ENCODE measurements at regions not wholly inside any gene's neighbourhood (a gene's known extent, or its start where the extent isn't known, plus 50 kb on each side); places are given as distances from the start of the nearest gene placed in this dataset.

DNA sequence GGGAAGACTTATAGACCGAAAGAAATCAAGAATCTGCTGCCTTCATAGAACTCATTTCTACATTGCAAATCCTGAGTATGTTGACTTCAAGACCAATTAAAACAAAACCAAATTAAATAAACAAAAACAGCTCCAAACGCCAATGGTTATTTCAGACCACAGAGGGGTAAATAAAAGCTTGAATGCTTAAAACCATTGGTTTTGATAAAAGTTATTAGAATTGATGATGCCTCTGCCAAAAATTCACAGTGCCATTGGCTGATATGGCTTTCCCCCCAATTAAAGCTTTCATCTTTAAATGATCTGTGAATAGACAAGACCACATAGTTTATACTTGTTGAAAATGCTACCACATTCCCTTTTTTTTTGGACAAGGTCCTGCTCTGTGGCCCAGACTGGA is 188.5 kb downstream of the NFKBIZ start:
- intact Hi-C loops (cut with micrococcal nuclease; ENCODE audit: unreplicated experiment) (no loop called here), in situ Hi-C loops (cut with HindIII; ENCODE audit: extremely low pct_ligation_motif_present, low pct_unique_long_range_greater_than_20kb) (no loop called here)
- no peak for FAIRE-seq
- no peaks in the 10 kb centered on the region for H4K20me1 ChIP-seq (ENCODE audit: insufficient read depth, low read length)
- no peak for DNase-seq (ENCODE audit: low spot score)
- no peak overlapping the region for H3K27ac ChIP-seq (ENCODE audit: extremely low read length, insufficient read depth, low read length)
- H3K36me3 ChIP-seq (replicated peaks in 1 of 2; ENCODE audit: control insufficient read depth in 1 of 2, insufficient read depth in 2 of 2, low read length in 2 of 2): no peaks in the 10 kb centered on the region
- no peak for ATAC-seq
- WGBS (ENCODE audit: low lambda C conversion rate): 35% methylated on average over 2 of the region's 2 CpGs
- H3K79me2 ChIP-seq (ENCODE audit: insufficient read depth, low read length): no peaks in the 10 kb centered on the region
- H3K4me1 ChIP-seq (ENCODE audit: insufficient read depth, low read length): no peaks in the 10 kb centered on the region
- ChIA-PET POLR2A (no interaction called here), CTCF (ENCODE audit: low intra/inter-chr PET ratio, low total read pairs) (no interaction called here)
- no TSS peak for BruUV-seq (replicated peaks)
- no peak overlapping the region for H3K4me3 ChIP-seq (replicated peaks in 1 of 3; ENCODE audit: insufficient read depth in 1 of 3, low read depth in 2 of 3, low read length in 3 of 3)
- no peak overlapping the region for H3K4me2 ChIP-seq (ENCODE audit: low read depth, low read length)
- H3K9me3 ChIP-seq (ENCODE audit: low read length): no peaks in the 10 kb centered on the region
- H2AFZ ChIP-seq (ENCODE audit: low read length): no peak overlapping the region
- H3K9ac ChIP-seq (ENCODE audit: insufficient read depth, low read depth, low read length): no peak overlapping the region
- TF ChIP-seq PAX8 (CRISPR knock-in tag; IDR thresholded peaks at IDR 0.05; ENCODE audit: borderline replicate concordance): no peak
- TF ChIP-seq HMG20B (CRISPR knock-in tag; conservative IDR thresholded peaks at IDR 0.05): no peak
- no peak for TF ChIP-seq GZF1 (CRISPR knock-in tag; IDR thresholded peaks at IDR 0.05)
- TF ChIP-seq, protein P1, sequence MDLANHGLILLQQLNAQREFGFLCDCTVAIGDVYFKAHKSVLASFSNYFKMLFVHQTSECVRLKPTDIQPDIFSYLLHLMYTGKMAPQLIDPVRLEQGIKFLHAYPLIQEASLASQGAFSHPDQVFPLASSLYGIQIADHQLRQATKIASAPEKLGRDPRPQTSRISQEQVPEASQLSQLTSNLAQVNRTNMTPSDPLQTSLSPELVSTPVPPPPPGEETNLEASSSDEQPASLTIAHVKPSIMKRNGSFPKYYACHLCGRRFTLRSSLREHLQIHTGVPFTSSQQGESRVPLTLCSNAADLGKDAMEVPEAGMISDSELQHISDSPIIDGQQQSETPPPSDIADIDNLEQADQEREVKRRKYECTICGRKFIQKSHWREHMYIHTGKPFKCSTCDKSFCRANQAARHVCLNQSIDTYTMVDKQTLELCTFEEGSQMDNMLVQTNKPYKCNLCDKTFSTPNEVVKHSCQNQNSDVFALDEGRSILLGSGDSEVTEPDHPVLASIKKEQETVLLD (CRISPR knock-in tag; IDR thresholded peaks at IDR 0.05; ENCODE audit: low read depth): no peak
- no peak for TF ChIP-seq AKNA (CRISPR knock-in tag; IDR thresholded peaks at IDR 0.05; ENCODE audit: borderline replicate concordance)
- TF ChIP-seq ZNF431 (CRISPR knock-in tag; IDR thresholded peaks at IDR 0.05; ENCODE audit: borderline replicate concordance, low read depth): no peak
- no peak for TF ChIP-seq U2AF2 (IDR thresholded peaks at IDR 0.05; ENCODE audit: low read depth, low read length)
- no peak for TF ChIP-seq GTF3A (CRISPR knock-in tag; conservative IDR thresholded peaks at IDR 0.05)
- TF ChIP-seq ZC3H13 (CRISPR knock-in tag; IDR thresholded peaks at IDR 0.05): no peak
- TF ChIP-seq HMGXB4 (CRISPR knock-in tag; IDR thresholded peaks at IDR 0.05; ENCODE audit: borderline replicate concordance in 1 of 2, low read depth in 1 of 2): no peak
- TF ChIP-seq ZNF34 (CRISPR knock-in tag; IDR thresholded peaks at IDR 0.05; ENCODE audit: borderline replicate concordance): no peak
- no peak for TF ChIP-seq E2F5 (CRISPR knock-in tag; conservative IDR thresholded peaks at IDR 0.05)
- TF ChIP-seq ZBTB3 (CRISPR knock-in tag; IDR thresholded peaks at IDR 0.05; ENCODE audit: borderline replicate concordance, low read depth): no peak
- H3K27me3 ChIP-seq (ENCODE audit: control insufficient read depth in 1 of 2, insufficient read depth in 2 of 2, low read length in 2 of 2): no peaks in the 10 kb centered on the region
